GM12878 (cell line): ENCODE measurements at regions not wholly inside any gene's neighbourhood (a gene's known extent, or its start where the extent isn't known, plus 50 kb on each side); places are given as distances from the start of the nearest gene placed in this dataset.

Experiments
- ATAC-seq: fragments of 200-7000 bp; cut with Tn5 transposase; 3 replicates; pipeline ENCODE4 v1.9.1; 2020; ENCODE audit warnings: mild to moderate bottlenecking, moderate library complexity
- BruUV-seq: library from RNA; stranded (reverse); fragments of 400-500 nt; replicated peaks from 2 replicates; lab custom pipeline; 2021; lab: Mats Ljungman, UMichigan
- CTCF ChIA-PET: fragments of 300-600 bp; sonication (Branson Sonifier 250); formaldehyde crosslinking; extraction: SDS; loops from one replicate; lab custom pipeline; 2021; ENCODE audit warnings: inconsistent platforms; lab: Yijun Ruan, JAX
- POLR2A ChIA-PET: fragments of 350-600 bp; formaldehyde crosslinking; extraction: SDS; loops from one replicate; lab custom pipeline; 2021; ENCODE audit warnings: inconsistent platforms; lab: Charles Lee
- RAD21 ChIA-PET: fragments of 300-600 bp; sonication (Branson Sonifier 250); formaldehyde crosslinking; loops from one replicate; lab custom pipeline; 2023; ENCODE audit warnings: antibody characterized with exemption; ENCODE audit not compliant: unreplicated experiment; lab: Charles Lee
- SMC1A ChIA-PET: fragments of 300-600 bp; sonication (Branson Sonifier 250); formaldehyde crosslinking; loops from one replicate; lab custom pipeline; 2023; ENCODE audit not compliant: unreplicated experiment, uncharacterized antibody; lab: Charles Lee
- DNase-seq: peaks from one replicate; pipeline ENCODE4 v3.0.0-alpha.2; 2011; ENCODE audit warnings: low read depth, low spot score
- FAIRE-seq: peaks from 3 replicates; lab custom pipeline; 2011; peaks lifted over from hg19 to GRCh38; lab: Jason Lieb, UNC
- H2AFZ ChIP-seq: 2 replicates; pipeline ENCODE4 v1.6.0; 2011; ENCODE audit warnings: low read depth, low read length, control low read depth; ENCODE audit not compliant: control insufficient read depth
- H3K27ac ChIP-seq: 2 replicates; pipeline ENCODE4 v1.5.1; 2011; ENCODE audit warnings: control low read depth; ENCODE audit not compliant: control insufficient read depth, insufficient read depth
- H3K27me3 ChIP-seq, 2 experiments: replicated peaks in 1 of 2; 2 replicates each; pipeline versions ENCODE4 v1.6.0 to v1.6.1; 2011; ENCODE audit warnings: low read length in 1 of 2; ENCODE audit not compliant: control insufficient read depth in 2 of 2, insufficient read depth in 2 of 2
- H3K36me3 ChIP-seq, 2 experiments: 2 replicates each; pipeline ENCODE4 v1.5.1; 2011; ENCODE audit warnings: low read length in 1 of 2; ENCODE audit not compliant: control insufficient read depth in 2 of 2, insufficient read depth in 2 of 2
- H3K4me1 ChIP-seq: 2 replicates; pipeline ENCODE4 v1.6.1; 2011; ENCODE audit warnings: mild to moderate bottlenecking, low read length, moderate library complexity, mixed read lengths; ENCODE audit not compliant: control insufficient read depth, insufficient read depth
- H3K4me2 ChIP-seq: 2 replicates; pipeline ENCODE4 v1.6.0; 2011; ENCODE audit warnings: control low read depth; ENCODE audit not compliant: control insufficient read depth, insufficient read depth
- H3K4me3 ChIP-seq: fragments of 200-600 bp; sonication (generic); 2 replicates; pipeline ENCODE4 v1.5.1; 2016
- H3K79me2 ChIP-seq: 2 replicates; pipeline ENCODE4 v1.6.0; 2011; ENCODE audit warnings: low read length; ENCODE audit not compliant: control insufficient read depth, insufficient read depth
- H3K9ac ChIP-seq: 2 replicates; pipeline ENCODE4 v1.8.0; 2011; ENCODE audit warnings: low read length, control low read depth, mixed read lengths; ENCODE audit not compliant: control insufficient read depth, insufficient read depth
- H3K9me3 ChIP-seq: replicated peaks from 3 replicates; pipeline ENCODE4 v1.5.1; 2011; ENCODE audit warnings: mild to moderate bottlenecking, low read length; ENCODE audit not compliant: control insufficient read depth, insufficient read depth
- H4K20me1 ChIP-seq: 2 replicates; pipeline ENCODE4 v1.6.0; 2011; ENCODE audit not compliant: control insufficient read depth, insufficient read depth
- ATF7 ChIP-seq: fragments of 450-650 bp; IDR thresholded peaks from 2 replicates; pipeline ENCODE4 v1.6.1; 2016; ENCODE audit warnings: low read depth, mild to moderate bottlenecking
- EP300 ChIP-seq, 2 experiments: fragments of 150-350 bp in 1 of 2; IDR thresholded peaks; 2 replicates each; pipeline ENCODE4 v1.6.1; 2011 to 2012; ENCODE audit warnings: low read depth in 2 of 2, low read length in 2 of 2, borderline replicate concordance in 1 of 2, improper control_type of control experiment in 1 of 2, inconsistent platforms in 1 of 2; ENCODE audit not compliant: control insufficient read depth in 1 of 2
- ESRRA ChIP-seq: IDR thresholded peaks from 2 replicates; pipeline ENCODE4 v1.6.1; 2012; ENCODE audit warnings: mild to moderate bottlenecking, low read length, improper control_type of control experiment
- FOXK2 ChIP-seq: fragments of 450-650 bp; IDR thresholded peaks from 2 replicates; pipeline ENCODE4 v1.6.1; 2017; ENCODE audit warnings: mild to moderate bottlenecking, moderate library complexity
- HDGF ChIP-seq: fragments of 450-650 bp; IDR thresholded peaks from 2 replicates; pipeline ENCODE4 v1.6.1; 2016; ENCODE audit warnings: antibody characterized with exemption
- JUND ChIP-seq: IDR thresholded peaks from 2 replicates; pipeline ENCODE4 v1.6.1; 2012; ENCODE audit warnings: low read depth, mild to moderate bottlenecking, low read length, improper control_type of control experiment, moderate library complexity
- KLF5 ChIP-seq: fragments of 450-650 bp; IDR thresholded peaks from 2 replicates; pipeline ENCODE4 v1.6.1; 2014; ENCODE audit warnings: mild to moderate bottlenecking; ENCODE audit not compliant: partially characterized antibody
- NFXL1 ChIP-seq: fragments of 450-650 bp; IDR thresholded peaks from 2 replicates; pipeline ENCODE4 v1.6.1; 2017; ENCODE audit warnings: antibody characterized with exemption, mild to moderate bottlenecking, borderline replicate concordance
- TARDBP ChIP-seq: IDR thresholded peaks from 2 replicates; pipeline ENCODE4 v1.6.1; 2016; ENCODE audit warnings: borderline replicate concordance
- WGBS: methylation state at CpG from one replicate; pipeline ENCODE4 v1.1.6; 2016; ENCODE audit warnings: low lambda C conversion rate; ENCODE audit not compliant: insufficient replicate concordance, insufficient coverage; ENCODE audit errors: missing lambda C conversion rate; 5-methylcytosine and 5-hydroxymethylcytosine counted together
- in situ Hi-C: fragments of 300-500 bp; cut with MboI; formaldehyde crosslinking; loops from 9 replicates; pipeline ENCODE4 v1.14.3; 2018; ENCODE audit warnings: mixed read lengths
- intact Hi-C: fragments of 100-400 bp; cut with micrococcal nuclease; formaldehyde crosslinking; loops from one replicate; pipeline ENCODE4 v1.14.2; 2022; ENCODE audit not compliant: unreplicated experiment
- TF ChIP-seq, protein P1 (sequence below): IDR thresholded peaks from 2 replicates; pipeline ENCODE4 v1.6.1; 2012; ENCODE audit warnings: low read length, inconsistent platforms
- TF ChIP-seq, protein P2 (sequence below): IDR thresholded peaks from 2 replicates; pipeline ENCODE4 v1.6.1; 2011; ENCODE audit warnings: mild to moderate bottlenecking, low read depth, low read length, moderate library complexity; ENCODE audit not compliant: insufficient replicate concordance
- TF ChIP-seq, protein P3 (sequence below): IDR thresholded peaks from 2 replicates; pipeline ENCODE4 v1.6.1; 2012; ENCODE audit warnings: low read depth, low read length, improper control_type of control experiment

DNA sequence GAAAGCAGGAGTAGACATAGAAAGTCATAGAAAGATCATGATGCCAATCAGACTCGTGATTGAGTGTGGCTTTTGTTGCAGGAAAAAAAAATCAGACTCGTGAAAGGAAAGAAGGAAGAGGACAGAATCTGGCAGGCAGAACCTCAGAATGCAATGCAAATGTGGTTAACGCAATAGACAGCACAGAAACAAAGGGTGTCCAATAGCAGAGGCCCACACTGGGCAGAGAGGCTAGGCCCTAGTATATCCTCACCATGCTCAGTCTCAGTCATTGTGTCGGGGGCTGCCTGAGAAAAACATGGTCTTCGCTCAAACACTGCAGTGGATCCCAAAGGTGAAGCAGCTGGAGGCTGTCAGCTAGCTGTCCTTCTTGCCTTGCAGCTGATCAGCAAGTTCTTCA, 102.8 kb upstream of the MAOA start:
- Histone ChIP-seq H3K4me1 (no peaks in the 10 kb centered on the region), H3K79me2 (no peaks in the 10 kb centered on the region), H3K4me3 (no peak overlapping the region), H3K9me3 (no peaks in the 10 kb centered on the region), H3K36me3 (no peaks in the 10 kb centered on the region), H2AFZ (no peak overlapping the region), H3K27ac (no peak overlapping the region), H3K27me3 (no peaks in the 10 kb centered on the region), H4K20me1 (no peaks in the 10 kb centered on the region), H3K9ac (no peak overlapping the region), H3K4me2 (no peak overlapping the region)
- ChIA-PET CTCF (no interaction called here), POLR2A (no interaction called here), SMC1A (no interaction called here), RAD21 (no interaction called here)
- FAIRE-seq (no peak), DNase-seq (no peak), ATAC-seq (no peak)
- no peak for TF ChIP-seq EP300 (IDR thresholded peaks at IDR 0.05; ENCODE audit: borderline replicate concordance in 1 of 2, control insufficient read depth in 1 of 2, low read depth in 2 of 2, low read length in 2 of 2)
- no peak for TF ChIP-seq ESRRA
- TF ChIP-seq, protein P1, sequence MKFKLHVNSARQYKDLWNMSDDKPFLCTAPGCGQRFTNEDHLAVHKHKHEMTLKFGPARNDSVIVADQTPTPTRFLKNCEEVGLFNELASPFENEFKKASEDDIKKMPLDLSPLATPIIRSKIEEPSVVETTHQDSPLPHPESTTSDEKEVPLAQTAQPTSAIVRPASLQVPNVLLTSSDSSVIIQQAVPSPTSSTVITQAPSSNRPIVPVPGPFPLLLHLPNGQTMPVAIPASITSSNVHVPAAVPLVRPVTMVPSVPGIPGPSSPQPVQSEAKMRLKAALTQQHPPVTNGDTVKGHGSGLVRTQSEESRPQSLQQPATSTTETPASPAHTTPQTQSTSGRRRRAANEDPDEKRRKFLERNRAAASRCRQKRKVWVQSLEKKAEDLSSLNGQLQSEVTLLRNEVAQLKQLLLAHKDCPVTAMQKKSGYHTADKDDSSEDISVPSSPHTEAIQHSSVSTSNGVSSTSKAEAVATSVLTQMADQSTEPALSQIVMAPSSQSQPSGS: no peak
- no peak for TF ChIP-seq TARDBP
- no peak for TF ChIP-seq JUND
- TF ChIP-seq NFXL1: no peak
- no peak for TF ChIP-seq FOXK2
- no peak for TF ChIP-seq KLF5
- no peak for TF ChIP-seq HDGF
- TF ChIP-seq ATF7: no peak
- TF ChIP-seq, protein P2, sequence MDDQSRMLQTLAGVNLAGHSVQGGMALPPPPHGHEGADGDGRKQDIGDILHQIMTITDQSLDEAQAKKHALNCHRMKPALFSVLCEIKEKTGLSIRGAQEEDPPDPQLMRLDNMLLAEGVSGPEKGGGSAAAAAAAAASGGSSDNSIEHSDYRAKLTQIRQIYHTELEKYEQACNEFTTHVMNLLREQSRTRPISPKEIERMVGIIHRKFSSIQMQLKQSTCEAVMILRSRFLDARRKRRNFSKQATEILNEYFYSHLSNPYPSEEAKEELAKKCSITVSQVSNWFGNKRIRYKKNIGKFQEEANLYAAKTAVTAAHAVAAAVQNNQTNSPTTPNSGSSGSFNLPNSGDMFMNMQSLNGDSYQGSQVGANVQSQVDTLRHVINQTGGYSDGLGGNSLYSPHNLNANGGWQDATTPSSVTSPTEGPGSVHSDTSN: no peak
- TF ChIP-seq, protein P3, sequence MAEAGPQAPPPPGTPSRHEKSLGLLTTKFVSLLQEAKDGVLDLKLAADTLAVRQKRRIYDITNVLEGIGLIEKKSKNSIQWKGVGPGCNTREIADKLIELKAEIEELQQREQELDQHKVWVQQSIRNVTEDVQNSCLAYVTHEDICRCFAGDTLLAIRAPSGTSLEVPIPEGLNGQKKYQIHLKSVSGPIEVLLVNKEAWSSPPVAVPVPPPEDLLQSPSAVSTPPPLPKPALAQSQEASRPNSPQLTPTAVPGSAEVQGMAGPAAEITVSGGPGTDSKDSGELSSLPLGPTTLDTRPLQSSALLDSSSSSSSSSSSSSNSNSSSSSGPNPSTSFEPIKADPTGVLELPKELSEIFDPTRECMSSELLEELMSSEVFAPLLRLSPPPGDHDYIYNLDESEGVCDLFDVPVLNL: no peak
- in situ Hi-C loops (loop anchor here (10.0 kb wide), 1 partner anchor 208 kb away; no protein-coding TSS in a partner anchor), intact Hi-C loops (no loop called here)
- BruUV-seq: no TSS peak
- 33% methylated on average over 5 of the region's 5 CpGs for WGBS
